ENCODE measurements at regions not wholly inside any gene's neighbourhood (a gene's known extent, or its start where the extent isn't known, plus 50 kb on each side); places are given as distances from the start of the nearest gene placed in this dataset.
"Not testable (repeated sequence)": the region's sequence is repeated elsewhere in the genome, so short reads cannot be mapped to it uniquely, and the experiment has no call there.

- no peak for DNase-seq
Measured at GRCh38 chr18:997499-997898, 92.8 kb downstream of the ADCYAP1 start.

DNA sequence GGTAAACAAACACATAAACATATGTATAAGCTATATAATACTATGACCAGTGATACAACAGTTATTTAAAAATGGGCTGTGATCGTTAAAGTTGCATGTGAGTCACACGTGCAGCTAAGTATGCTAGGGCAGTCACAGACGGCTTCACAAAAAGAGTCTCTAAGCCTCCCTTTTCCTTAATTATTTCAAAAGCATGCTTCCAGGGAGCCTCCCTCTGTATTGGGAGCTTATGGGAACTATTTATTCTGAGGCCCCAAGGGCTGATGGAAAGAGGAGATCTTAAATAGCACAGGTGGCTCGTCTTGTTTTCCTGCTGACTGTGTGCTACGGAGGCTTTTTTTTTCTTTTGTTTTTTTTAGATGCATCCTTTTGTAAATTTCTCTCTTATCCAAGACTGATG is 94.3 kb downstream of the ADCYAP1 start:
- DNase-seq: no peak

DNA sequence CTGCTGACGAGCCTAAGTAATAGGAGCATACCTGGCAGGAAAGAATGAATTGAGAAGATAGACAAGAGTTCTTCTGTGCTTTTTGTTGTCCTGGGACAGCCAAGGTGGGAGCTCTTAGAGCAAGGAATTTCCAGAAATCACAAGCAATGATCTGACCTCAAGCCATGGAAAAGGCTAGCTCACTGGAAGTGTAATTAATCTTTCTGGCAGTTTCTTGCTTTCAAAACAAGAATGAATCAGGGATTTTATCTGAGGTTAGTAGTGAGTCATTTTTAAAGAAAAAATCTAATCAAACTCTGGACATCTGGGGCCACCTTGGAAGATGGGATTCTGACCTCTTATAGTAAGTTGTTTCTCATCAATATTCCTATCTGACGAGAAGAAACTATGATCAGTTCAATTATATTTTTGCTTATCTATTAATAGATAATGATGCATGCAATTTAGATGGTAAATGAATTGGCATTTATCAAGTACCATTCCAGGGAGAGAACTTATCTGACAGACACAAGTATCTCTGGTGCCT is 98.0 kb downstream of the ADCYAP1 start:
- DNase-seq: no peak

DNA sequence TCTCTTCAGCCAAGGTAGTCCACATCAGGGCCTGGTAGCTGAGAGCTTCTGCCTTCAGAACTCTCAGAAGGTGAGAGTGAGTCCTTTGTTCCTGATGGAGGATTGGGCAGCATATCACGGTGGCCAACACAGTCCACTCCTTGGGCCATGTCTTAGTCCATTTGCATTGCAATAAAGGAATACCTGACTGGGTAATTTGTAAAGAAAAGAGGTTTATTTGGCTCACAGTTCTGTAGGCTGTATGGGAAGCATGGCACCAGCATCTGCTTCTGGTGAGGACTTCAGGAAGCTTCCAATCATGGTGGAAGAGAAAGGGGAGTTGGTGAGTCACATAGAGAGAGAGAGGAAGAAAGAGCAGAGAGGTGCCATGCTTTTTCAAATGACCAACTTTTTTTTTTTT is 98.8 kb downstream of the ADCYAP1 start:
- DNase-seq: no peak

DNA sequence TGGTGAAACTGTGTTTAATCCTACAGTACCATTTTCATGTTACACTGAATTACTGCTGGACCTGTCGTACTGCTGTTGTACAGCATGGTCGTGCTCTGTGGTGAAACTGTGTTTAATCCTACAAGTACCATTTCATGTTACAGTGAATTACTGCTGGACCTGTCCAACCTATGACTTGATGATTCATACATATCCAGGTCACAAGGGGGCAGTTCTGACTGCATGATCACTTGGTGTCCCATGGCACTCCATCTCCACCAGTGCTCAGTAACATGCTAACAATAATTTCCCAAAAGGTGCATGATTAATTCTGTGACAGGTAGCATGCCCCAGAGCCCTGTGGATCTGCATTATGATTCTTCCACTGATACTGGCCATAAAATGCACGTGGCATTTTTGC is 101.6 kb downstream of the ADCYAP1 start:
- no peak for DNase-seq

DNA sequence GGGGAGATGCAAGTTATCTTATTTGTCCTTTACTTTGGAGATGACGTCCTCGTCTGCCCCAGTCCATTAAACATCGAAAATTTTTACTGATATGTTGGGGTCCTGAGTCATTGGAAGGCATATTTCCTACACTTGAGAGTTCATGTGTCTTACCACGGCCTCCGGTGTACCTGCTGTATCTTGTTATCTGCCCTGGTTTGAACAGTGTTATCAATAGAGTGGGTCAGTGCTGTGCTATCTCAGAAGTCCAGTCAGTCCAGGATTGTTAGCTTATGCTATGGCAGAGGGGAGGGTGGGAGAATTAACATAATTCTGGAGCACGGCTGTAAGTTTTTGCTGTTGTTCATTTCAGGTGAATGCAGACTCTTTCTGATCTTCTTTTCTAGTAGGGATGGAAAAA is 102.3 kb downstream of the ADCYAP1 start:
- no peak for DNase-seq

GRCh38 chr18:1011349-1011748 is 106.7 kb downstream of the ADCYAP1 start:
- DNase-seq: no peak

DNA sequence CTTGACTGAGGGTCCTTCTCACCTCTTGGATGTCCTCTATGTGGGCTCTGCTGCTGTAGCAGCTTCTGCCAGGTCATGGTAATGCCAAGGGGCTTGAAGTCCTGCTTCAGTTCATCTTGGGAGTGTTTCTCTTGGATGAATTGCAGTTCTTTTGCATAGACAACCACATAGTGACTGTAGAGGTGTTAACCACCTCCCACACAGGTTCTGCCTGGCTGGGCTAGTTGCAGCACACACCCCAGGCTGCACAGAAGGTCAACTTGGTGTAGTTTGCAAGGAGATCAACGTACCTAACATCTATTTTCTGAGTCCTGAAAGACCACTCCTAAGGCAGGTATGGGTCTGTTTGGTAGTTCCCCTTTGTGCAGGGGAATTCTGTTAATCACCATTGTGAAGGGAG is 108.1 kb downstream of the ADCYAP1 start:
- DNase-seq: no peak

DNA sequence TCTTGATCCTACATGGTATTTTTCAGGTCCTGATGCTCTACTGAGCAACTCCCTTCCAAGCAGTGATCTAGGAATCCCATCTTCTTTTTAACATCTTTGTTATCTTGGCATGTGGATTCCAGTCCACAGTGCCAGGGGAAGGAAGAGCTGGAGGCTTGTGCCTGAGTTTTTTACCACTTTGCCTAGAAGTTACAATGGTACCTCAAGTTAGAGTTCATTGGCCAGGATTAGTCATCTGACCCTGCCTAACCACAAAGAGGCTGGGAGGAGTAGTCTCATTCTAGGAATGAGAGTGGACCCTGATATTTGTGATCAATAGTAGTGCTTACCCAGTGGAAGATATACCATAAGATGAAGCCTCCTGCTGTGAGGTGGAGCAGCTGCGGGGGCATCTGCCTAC is 109.3 kb downstream of the ADCYAP1 start:
- DNase-seq: no peak

DNA sequence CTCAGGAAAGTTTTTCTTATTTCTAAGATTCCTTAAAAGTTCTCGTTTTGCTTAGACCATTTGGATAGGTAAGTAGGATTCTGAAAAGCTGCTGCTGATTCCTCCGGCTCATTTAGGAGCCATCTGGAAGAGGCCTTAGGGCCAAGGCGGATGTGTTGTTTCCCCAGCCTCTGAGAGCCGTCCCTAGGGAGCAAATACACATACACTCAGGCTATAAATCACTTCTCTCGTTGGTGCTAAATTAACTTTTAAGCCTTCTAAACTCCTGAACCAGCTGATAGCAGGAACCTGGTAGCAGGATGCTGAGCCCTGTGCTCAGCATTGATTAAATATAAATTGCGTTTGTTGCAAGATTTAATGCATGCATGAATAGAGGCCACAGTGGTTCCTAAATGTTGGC is 109.8 kb downstream of the ADCYAP1 start:
- no peak for DNase-seq

- no peak for DNase-seq
Measured at GRCh38 chr18:1014951-1015624, 110.4 kb downstream of the ADCYAP1 start.

- no peak for DNase-seq
Measured at GRCh38 chr18:1015777-1016176, 111.1 kb downstream of the ADCYAP1 start.

- DNase-seq: no peak
Measured at GRCh38 chr18:1017227-1018058, 112.8 kb downstream of the ADCYAP1 start.

GRCh38 chr18:1018181-1018681 is 113.6 kb downstream of the ADCYAP1 start:
- DNase-seq: peak; percentile 70

GRCh38 chr18:1019191-1019590 is 114.5 kb downstream of the ADCYAP1 start:
- no peak for DNase-seq

- DNase-seq: no peak
Measured at GRCh38 chr18:1020731-1021344, 116.2 kb downstream of the ADCYAP1 start.

DNA sequence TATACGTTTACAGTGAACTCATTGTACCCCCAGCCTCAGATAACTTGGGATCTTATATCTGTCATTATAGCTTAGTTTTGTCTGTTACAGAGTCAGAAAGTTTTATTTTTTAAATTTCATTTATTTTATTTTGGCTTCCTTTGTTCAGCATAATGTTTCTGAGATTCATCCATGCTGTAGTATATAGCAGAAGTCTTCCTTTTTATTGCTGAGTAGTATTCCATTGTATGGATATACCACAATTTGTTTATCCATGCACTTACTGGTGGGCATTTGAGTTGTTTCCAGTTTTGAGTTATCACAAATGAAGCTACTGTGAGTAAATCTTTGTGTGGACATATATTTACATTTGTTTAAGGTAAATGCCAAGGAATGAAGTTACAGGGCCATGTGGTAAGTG is 122.3 kb downstream of the ADCYAP1 start:
- no peak for DNase-seq

GRCh38 chr18:1033092-1033491 is 128.4 kb downstream of the ADCYAP1 start:
- DNase-seq: not testable (repeated sequence)

DNA sequence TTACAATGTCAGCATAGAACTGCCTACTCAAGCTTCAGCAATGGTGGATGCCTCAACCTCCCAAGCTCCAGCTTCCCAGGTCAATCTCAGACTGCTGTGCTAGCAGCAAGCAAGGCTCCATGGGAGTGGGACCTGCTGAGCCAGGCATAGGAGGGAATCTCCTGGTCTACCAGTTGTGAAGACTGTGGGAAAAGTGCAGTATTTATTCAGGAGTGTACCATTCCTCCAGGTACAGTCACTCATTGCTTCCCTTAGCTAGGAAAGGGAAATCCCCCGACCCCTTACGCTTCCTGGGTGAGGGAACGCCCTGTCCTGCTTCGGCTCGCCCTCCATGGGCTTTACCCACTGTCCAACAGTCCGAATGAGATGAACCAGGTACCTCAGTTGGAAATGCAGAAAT is 130.3 kb downstream of the ADCYAP1 start:
- no peak for DNase-seq

DNA sequence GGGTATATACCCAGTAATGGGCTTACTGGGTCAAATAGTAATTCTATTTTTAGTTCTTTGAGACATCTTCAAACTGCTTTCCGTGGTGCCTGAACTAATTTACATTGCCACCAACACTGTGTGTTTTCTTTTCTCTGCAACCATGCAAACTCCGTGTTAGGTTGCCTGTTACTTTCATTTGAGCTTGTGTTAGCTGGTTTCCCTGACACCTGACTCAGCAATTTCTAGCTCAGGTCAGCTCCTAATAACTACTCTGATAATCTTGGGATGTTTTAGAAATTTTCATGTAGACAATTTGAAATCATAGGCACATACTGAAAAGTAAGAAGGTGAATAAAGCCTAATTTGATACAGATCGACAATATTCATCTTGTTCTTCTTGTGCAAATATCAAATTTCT is 132.3 kb downstream of the ADCYAP1 start:
- DNase-seq: no peak

- DNase-seq: no peak
Measured at GRCh38 chr18:1037776-1038175, 133.1 kb downstream of the ADCYAP1 start.

DNA sequence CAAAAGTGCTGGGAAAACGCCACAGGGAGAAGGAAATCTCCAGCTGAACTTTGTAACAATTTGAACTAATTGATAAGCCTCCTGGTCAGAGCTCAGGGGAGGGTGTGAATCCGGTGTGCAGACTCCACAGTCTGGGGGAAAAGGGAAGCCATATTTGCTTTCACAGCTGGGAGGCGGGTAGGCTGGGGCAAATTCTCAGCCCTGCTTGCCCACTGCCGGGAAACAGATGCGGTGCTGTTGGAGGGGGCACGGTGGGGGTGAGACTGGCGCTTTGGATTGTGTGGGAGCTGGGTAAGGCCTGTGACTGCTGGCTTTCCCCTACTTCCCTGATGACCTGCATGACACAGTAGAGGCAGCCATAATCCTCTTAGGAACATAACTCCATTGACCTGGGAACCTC is 134.8 kb downstream of the ADCYAP1 start:
- DNase-seq: no peak

DNA sequence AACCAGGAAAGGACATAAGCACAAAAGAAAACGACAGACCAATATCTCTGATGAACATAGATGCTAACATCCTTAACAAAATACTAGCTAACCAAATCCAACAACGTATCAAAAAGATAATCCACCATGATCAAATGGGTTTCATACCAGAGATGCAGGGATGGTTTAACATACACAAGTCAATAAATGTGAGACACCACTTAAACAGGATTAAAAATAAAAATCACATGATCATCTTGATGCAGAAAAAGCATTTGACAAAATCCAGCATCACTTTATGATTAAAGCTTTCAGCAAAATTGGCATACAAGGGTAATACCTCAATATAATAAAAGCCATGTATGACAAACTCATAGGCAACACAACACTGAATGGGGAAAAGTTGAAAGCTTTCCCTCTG is 138.4 kb downstream of the ADCYAP1 start:
- not testable (repeated sequence) for DNase-seq

GRCh38 chr18:1045658-1046057 is 141.0 kb downstream of the ADCYAP1 start:
- DNase-seq: no peak

Measured in right forelimb (tissue), 1 donor.